ENCODE measurements at regions not wholly inside any gene's neighbourhood (a gene's known extent, or its start where the extent isn't known, plus 50 kb on each side); places are given as distances from the start of the nearest gene placed in this dataset.
"Not testable (repeated sequence)": the region's sequence is repeated elsewhere in the genome, so short reads cannot be mapped to it uniquely, and the experiment has no call there.

DNA sequence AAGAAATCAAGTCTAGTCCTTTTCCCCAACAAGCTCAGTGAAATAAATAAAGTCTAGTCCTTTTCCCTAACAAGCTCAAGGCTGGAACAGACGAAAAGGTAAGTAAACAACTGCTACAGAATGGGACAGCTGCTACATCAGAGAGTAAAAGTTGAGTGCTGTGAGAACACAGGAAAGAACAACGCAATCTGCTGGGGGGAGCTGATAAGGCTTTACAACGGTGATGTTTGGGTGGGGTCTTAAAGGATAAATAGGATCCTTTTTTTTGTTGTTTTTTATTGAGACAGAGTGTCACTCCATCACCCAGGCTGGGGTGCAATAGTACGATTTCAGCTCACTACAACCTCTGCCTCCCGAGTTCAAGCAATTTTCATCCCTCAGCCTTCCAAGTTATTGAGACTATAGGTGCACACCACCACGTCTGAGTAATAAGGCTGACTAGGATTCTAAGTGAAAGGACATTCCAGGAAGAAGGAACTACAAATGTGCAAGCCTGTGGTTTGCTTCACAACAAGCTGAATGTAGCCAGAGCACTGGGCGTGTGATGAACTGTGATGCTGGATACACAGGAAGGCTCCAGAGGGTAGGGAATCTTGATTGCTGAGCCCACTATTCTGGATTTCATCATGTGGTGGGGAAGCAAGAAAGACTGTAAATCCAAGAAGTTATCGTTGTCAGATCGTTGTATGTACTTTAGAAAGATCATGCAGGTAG lies 54.7 kb upstream of the KCTD7 start:
- DNase-seq (ENCODE audit: low read depth), result not testable (repeated sequence)

DNA sequence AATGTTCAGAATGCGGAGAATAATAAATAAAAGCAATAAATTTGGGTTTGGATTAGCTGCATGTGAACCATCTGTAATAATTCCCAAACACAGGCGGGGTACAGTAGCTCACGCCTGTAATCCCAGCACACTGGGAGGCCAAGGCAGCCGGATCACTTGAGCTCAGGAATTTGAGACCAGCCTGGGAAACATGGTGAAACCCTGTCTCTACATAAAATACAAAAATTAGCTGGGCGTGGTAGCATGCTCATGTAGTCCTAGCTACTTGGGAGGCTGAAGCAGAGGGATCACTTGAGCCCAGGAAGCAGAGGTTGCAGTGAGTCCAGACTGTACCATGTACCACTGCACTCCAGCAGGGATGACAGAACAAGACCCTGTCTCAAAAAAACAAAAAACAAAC lies 53.9 kb upstream of the KCTD7 start:
- DNase-seq (ENCODE audit: low read depth), result not testable (repeated sequence)

DNA sequence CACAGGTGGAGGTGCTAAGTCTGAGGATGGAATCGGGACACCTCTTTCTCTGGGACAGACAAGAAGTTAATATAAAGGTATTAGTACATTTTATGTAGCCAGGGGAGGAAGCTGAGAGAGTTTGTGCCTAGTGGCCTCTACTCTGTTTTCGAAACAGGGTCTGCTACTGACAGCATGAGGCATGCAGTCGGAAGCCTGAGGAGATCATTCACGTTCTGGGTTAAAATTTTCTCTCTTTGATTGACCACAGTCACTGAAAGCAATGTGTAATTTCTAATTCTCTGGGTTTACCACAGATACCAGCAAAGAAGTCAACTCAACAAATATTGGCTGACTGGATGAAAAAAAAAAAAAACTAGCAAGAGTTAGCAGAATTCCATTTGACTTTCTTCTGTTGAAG lies 53.3 kb upstream of the KCTD7 start:
- DNase-seq (ENCODE audit: low read depth), result no peak

DNA sequence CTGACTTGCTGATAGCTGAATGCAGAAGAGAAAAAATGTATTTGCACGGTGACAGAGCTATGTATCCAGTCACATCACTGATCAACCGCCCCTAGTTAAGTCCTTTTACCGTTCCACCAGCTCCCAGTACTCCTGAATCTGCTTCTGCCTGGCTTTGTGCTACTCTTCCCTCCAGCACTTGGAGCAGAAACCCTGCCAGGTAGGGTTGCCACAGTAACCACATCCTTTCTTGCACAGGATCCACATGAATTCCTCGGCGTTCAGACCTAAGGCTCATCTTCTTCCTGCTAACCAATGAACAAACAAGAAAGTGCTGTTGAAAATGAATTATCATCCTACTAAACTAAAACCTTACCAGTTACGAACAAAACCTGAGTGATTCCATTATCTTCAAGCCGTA lies 52.0 kb upstream of the KCTD7 start:
- no peak for DNase-seq (ENCODE audit: low read depth)

Data from HT1080 (cell line).